ENCODE measurements at regions not wholly inside any gene's neighbourhood (a gene's known extent, or its start where the extent isn't known, plus 50 kb on each side); places are given as distances from the start of the nearest gene placed in this dataset.

- TF ChIP-seq POLR2A (IDR thresholded peaks at IDR 0.05; ENCODE audit: low read length): no peak
- no peak for TF ChIP-seq GATA1 (IDR thresholded peaks at IDR 0.05; ENCODE audit: low read depth, low read length)
These were observed 196.1 kb downstream of the CPS1 start for GRCh38 chr2:210752532-210752931.
